ENCODE measurements at regions not wholly inside any gene's neighbourhood (a gene's known extent, or its start where the extent isn't known, plus 50 kb on each side); places are given as distances from the start of the nearest gene placed in this dataset.

DNA sequence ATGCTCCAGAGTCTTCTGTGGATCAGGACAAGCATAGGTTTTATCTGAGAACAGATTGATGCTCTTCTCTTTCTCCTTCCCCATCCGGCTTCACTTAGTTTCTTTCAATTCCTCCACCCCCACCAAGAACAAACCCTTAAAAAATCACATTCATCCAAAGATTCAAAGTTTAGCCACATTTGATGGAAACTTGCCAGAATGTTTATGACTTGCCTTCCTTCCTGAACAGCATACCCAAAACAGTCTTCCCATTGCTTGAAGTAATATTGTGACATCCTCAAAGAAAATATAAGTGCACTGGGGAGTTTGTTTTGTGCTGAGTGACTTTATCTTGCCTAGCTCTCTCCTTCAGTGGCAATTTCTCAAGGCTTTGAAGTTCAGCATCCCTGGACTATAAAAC, 83.0 kb downstream of the MAGEB17 start:
- no peak for DNase-seq (ENCODE audit: low read depth, low spot score)
- TF ChIP-seq KDM1A (IDR thresholded peaks at IDR 0.05; ENCODE audit: borderline replicate concordance): no peak
- TF ChIP-seq HDAC6 (IDR thresholded peaks at IDR 0.05; ENCODE audit: unreplicated experiment): no peak
- no peak for TF ChIP-seq ZNF24 (IDR thresholded peaks at IDR 0.05)
- no peak for TF ChIP-seq NFYA (IDR thresholded peaks at IDR 0.05; ENCODE audit: borderline replicate concordance, low read depth, low read length)
- TF ChIP-seq CEBPB (IDR thresholded peaks at IDR 0.05; ENCODE audit: borderline replicate concordance in 1 of 2, low read depth in 2 of 2, low read length in 2 of 2): no peak
- no peak for TF ChIP-seq ZSCAN29 (IDR thresholded peaks at IDR 0.05)
- no peak for TF ChIP-seq TAF1 (IDR thresholded peaks at IDR 0.05; ENCODE audit: borderline replicate concordance, low read depth, low read length)
- TF ChIP-seq NR2F1 (conservative IDR thresholded peaks at IDR 0.05): no peak
- TF ChIP-seq, protein P1, sequence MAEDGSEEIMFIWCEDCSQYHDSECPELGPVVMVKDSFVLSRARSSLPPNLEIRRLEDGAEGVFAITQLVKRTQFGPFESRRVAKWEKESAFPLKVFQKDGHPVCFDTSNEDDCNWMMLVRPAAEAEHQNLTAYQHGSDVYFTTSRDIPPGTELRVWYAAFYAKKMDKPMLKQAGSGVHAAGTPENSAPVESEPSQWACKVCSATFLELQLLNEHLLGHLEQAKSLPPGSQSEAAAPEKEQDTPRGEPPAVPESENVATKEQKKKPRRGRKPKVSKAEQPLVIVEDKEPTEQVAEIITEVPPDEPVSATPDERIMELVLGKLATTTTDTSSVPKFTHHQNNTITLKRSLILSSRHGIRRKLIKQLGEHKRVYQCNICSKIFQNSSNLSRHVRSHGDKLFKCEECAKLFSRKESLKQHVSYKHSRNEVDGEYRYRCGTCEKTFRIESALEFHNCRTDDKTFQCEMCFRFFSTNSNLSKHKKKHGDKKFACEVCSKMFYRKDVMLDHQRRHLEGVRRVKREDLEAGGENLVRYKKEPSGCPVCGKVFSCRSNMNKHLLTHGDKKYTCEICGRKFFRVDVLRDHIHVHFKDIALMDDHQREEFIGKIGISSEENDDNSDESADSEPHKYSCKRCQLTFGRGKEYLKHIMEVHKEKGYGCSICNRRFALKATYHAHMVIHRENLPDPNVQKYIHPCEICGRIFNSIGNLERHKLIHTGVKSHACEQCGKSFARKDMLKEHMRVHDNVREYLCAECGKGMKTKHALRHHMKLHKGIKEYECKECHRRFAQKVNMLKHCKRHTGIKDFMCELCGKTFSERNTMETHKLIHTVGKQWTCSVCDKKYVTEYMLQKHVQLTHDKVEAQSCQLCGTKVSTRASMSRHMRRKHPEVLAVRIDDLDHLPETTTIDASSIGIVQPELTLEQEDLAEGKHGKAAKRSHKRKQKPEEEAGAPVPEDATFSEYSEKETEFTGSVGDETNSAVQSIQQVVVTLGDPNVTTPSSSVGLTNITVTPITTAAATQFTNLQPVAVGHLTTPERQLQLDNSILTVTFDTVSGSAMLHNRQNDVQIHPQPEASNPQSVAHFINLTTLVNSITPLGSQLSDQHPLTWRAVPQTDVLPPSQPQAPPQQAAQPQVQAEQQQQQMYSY (CRISPR knock-in tag; IDR thresholded peaks at IDR 0.05): no peak
- no peak for TF ChIP-seq STAT1 (conservative IDR thresholded peaks at IDR 0.05)
- no peak for TF ChIP-seq NFYB (IDR thresholded peaks at IDR 0.05; ENCODE audit: insufficient read depth, low read depth, low read length)
- TF ChIP-seq POU2F2 (IDR thresholded peaks at IDR 0.05; ENCODE audit: borderline replicate concordance, low read depth, low read length): no peak
- TF ChIP-seq BCL11A (IDR thresholded peaks at IDR 0.05; ENCODE audit: low read depth, low read length): no peak
- no peak for TF ChIP-seq CREM (IDR thresholded peaks at IDR 0.05; ENCODE audit: low read depth)
- TF ChIP-seq, protein P2, sequence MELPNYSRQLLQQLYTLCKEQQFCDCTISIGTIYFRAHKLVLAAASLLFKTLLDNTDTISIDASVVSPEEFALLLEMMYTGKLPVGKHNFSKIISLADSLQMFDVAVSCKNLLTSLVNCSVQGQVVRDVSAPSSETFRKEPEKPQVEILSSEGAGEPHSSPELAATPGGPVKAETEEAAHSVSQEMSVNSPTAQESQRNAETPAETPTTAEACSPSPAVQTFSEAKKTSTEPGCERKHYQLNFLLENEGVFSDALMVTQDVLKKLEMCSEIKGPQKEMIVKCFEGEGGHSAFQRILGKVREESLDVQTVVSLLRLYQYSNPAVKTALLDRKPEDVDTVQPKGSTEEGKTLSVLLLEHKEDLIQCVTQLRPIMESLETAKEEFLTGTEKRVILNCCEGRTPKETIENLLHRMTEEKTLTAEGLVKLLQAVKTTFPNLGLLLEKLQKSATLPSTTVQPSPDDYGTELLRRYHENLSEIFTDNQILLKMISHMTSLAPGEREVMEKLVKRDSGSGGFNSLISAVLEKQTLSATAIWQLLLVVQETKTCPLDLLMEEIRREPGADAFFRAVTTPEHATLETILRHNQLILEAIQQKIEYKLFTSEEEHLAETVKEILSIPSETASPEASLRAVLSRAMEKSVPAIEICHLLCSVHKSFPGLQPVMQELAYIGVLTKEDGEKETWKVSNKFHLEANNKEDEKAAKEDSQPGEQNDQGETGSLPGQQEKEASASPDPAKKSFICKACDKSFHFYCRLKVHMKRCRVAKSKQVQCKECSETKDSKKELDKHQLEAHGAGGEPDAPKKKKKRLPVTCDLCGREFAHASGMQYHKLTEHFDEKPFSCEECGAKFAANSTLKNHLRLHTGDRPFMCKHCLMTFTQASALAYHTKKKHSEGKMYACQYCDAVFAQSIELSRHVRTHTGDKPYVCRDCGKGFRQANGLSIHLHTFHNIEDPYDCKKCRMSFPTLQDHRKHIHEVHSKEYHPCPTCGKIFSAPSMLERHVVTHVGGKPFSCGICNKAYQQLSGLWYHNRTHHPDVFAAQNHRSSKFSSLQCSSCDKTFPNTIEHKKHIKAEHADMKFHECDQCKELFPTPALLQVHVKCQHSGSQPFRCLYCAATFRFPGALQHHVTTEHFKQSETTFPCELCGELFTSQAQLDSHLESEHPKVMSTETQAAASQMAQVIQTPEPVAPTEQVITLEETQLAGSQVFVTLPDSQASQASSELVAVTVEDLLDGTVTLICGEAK (IDR thresholded peaks at IDR 0.05; ENCODE audit: borderline replicate concordance): no peak
- no peak for TF ChIP-seq FOS (IDR thresholded peaks at IDR 0.05; ENCODE audit: borderline replicate concordance, extremely low read depth, insufficient read length)
- TF ChIP-seq PML (IDR thresholded peaks at IDR 0.05; ENCODE audit: low read length): no peak
- no peak for TF ChIP-seq CBX5 (IDR thresholded peaks at IDR 0.05; ENCODE audit: low read depth)
- no peak for TF ChIP-seq CHD4 (IDR thresholded peaks at IDR 0.05)
- Histone ChIP-seq H3K4me3 (no peak overlapping the region), H3K79me2 (ENCODE audit: control insufficient read depth, insufficient read depth, low read length) (no peaks in the 10 kb centered on the region), H2AFZ (ENCODE audit: control insufficient read depth, low read depth, low read length) (no peak overlapping the region), H3K9ac (ENCODE audit: control insufficient read depth, insufficient read depth, low read length) (no peak overlapping the region), H4K20me1 (ENCODE audit: control insufficient read depth, insufficient read depth) (no peaks in the 10 kb centered on the region), H3K9me3 (replicated peaks; ENCODE audit: control insufficient read depth, insufficient read depth, low read length) (no peaks in the 10 kb centered on the region), H3K4me2 (ENCODE audit: control insufficient read depth, insufficient read depth) (no peak overlapping the region), H3K4me1 (ENCODE audit: control insufficient read depth, insufficient read depth, low read length) (no peaks in the 10 kb centered on the region), H3K36me3 (ENCODE audit: control insufficient read depth in 2 of 2, insufficient read depth in 2 of 2, low read length in 1 of 2) (no peaks in the 10 kb centered on the region), H3K27me3 (replicated peaks in 1 of 2; ENCODE audit: control insufficient read depth in 2 of 2, insufficient read depth in 2 of 2, low read length in 1 of 2) (peaks cover 1 to 2% of the 10 kb centered on the region in 2 experiments; a peak in 2 of 4 replicates), H3K27ac (ENCODE audit: control insufficient read depth, insufficient read depth) (no peak overlapping the region)
- CTCF ChIA-PET: no interaction called here
- intact Hi-C loops (cut with micrococcal nuclease; ENCODE audit: unreplicated experiment): no loop called here
- BruUV-seq (replicated peaks): no TSS peak
- SMC1A ChIA-PET (ENCODE audit: uncharacterized antibody, unreplicated experiment): no interaction called here
- no peak for FAIRE-seq
- no peak for ATAC-seq
- 18% methylated on average over 1 of the region's 1 CpG for WGBS (ENCODE audit: insufficient coverage, insufficient replicate concordance, low lambda C conversion rate, missing lambda C conversion rate)
- in situ Hi-C loops (cut with MboI): no loop called here
- POLR2A ChIA-PET: no interaction called here
- RAD21 ChIA-PET (ENCODE audit: unreplicated experiment): no interaction called here

Measured in GM12878 (cell line).